ENCODE measurements at regions not wholly inside any gene's neighbourhood (a gene's known extent, or its start where the extent isn't known, plus 50 kb on each side); places are given as distances from the start of the nearest gene placed in this dataset.
"Not testable (repeated sequence)": the region's sequence is repeated elsewhere in the genome, so short reads cannot be mapped to it uniquely, and the experiment has no call there.

- not testable (repeated sequence) for TF ChIP-seq EZH2 (IDR thresholded peaks at IDR 0.05; ENCODE audit: borderline replicate concordance, insufficient read depth, low read length, poor library complexity, severe bottlenecking); CTCF (IDR thresholded peaks at IDR 0.05; ENCODE audit: poor library complexity, severe bottlenecking); RAD21 (conservative IDR thresholded peaks at IDR 0.05); EP300 (conservative IDR thresholded peaks at IDR 0.05; ENCODE audit: poor library complexity, severe bottlenecking); POLR2AphosphoS5 (IDR thresholded peaks at IDR 0.05); SMC3 (conservative IDR thresholded peaks at IDR 0.05; ENCODE audit: poor library complexity); MXI1 (conservative IDR thresholded peaks at IDR 0.05; ENCODE audit: poor library complexity, severe bottlenecking)
- TF ChIP-seq, protein P1, sequence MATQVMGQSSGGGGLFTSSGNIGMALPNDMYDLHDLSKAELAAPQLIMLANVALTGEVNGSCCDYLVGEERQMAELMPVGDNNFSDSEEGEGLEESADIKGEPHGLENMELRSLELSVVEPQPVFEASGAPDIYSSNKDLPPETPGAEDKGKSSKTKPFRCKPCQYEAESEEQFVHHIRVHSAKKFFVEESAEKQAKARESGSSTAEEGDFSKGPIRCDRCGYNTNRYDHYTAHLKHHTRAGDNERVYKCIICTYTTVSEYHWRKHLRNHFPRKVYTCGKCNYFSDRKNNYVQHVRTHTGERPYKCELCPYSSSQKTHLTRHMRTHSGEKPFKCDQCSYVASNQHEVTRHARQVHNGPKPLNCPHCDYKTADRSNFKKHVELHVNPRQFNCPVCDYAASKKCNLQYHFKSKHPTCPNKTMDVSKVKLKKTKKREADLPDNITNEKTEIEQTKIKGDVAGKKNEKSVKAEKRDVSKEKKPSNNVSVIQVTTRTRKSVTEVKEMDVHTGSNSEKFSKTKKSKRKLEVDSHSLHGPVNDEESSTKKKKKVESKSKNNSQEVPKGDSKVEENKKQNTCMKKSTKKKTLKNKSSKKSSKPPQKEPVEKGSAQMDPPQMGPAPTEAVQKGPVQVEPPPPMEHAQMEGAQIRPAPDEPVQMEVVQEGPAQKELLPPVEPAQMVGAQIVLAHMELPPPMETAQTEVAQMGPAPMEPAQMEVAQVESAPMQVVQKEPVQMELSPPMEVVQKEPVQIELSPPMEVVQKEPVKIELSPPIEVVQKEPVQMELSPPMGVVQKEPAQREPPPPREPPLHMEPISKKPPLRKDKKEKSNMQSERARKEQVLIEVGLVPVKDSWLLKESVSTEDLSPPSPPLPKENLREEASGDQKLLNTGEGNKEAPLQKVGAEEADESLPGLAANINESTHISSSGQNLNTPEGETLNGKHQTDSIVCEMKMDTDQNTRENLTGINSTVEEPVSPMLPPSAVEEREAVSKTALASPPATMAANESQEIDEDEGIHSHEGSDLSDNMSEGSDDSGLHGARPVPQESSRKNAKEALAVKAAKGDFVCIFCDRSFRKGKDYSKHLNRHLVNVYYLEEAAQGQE (IDR thresholded peaks at IDR 0.05; ENCODE audit: borderline replicate concordance), result not testable (repeated sequence)
Measured at GRCh38 chr15:20311014-20311680, 230.5 kb downstream of the GOLGA6L6 start.

Data from neural cell (in vitro differentiated cells).